GOT3 (cell line): ENCODE measurements at regions not wholly inside any gene's neighbourhood (a gene's known extent, or its start where the extent isn't known, plus 50 kb on each side); places are given as distances from the start of the nearest gene placed in this dataset.
"Not testable (repeated sequence)": the region's sequence is repeated elsewhere in the genome, so short reads cannot be mapped to it uniquely, and the experiment has no call there.

Source experiments
- DNase-seq: peaks from one replicate; lab custom pipeline; 2025; ENCODE audit warnings: mixed read lengths; lab: John Stamatoyannopoulos, UW

- no peak for DNase-seq
These were observed 472.9 kb upstream of the FSIP2 start for GRCh38 chr2:185265747-185266146.

- DNase-seq: no peak
These were observed 470.0 kb upstream of the FSIP2 start for GRCh38 chr2:185268651-185269050.

GRCh38 chr2:185274718-185275484 is 463.7 kb upstream of the FSIP2 start:
- DNase-seq: no peak

- not testable (repeated sequence) for DNase-seq
These were observed 462.6 kb upstream of the FSIP2 start for GRCh38 chr2:185275979-185276378.

- no peak for DNase-seq
These were observed 459.8 kb upstream of the FSIP2 start for GRCh38 chr2:185278761-185279160.

- no peak for DNase-seq
These were observed 458.6 kb upstream of the FSIP2 start for GRCh38 chr2:185279999-185280398.

- DNase-seq: no peak
These were observed 453.9 kb upstream of the FSIP2 start for GRCh38 chr2:185284696-185285095.

- not testable (repeated sequence) for DNase-seq
These were observed 448.6 kb upstream of the FSIP2 start for GRCh38 chr2:185290012-185290411.

- no peak for DNase-seq
These were observed 447.5 kb upstream of the FSIP2 start for GRCh38 chr2:185291035-185291647.

GRCh38 chr2:185299867-185300266 is 438.7 kb upstream of the FSIP2 start:
- DNase-seq: no peak

- no peak for DNase-seq
These were observed 432.5 kb upstream of the FSIP2 start for GRCh38 chr2:185306119-185306518.

GRCh38 chr2:185316383-185316782 is 422.2 kb upstream of the FSIP2 start:
- DNase-seq: no peak

- no peak for DNase-seq
These were observed 420.3 kb upstream of the FSIP2 start for GRCh38 chr2:185318271-185318724.

GRCh38 chr2:185335879-185336278 is 402.7 kb upstream of the FSIP2 start:
- DNase-seq: no peak

GRCh38 chr2:185337033-185337432 is 401.6 kb upstream of the FSIP2 start:
- no peak for DNase-seq

- DNase-seq: no peak
These were observed 400.5 kb upstream of the FSIP2 start for GRCh38 chr2:185338104-185338503.

- DNase-seq: no peak
These were observed 391.2 kb upstream of the FSIP2 start for GRCh38 chr2:185347445-185347844.

GRCh38 chr2:185360776-185361175 is 377.8 kb upstream of the FSIP2 start:
- no peak for DNase-seq

- DNase-seq: no peak
These were observed 366.4 kb upstream of the FSIP2 start for GRCh38 chr2:185372188-185372587.

- no peak for DNase-seq
These were observed 365.4 kb upstream of the FSIP2 start for GRCh38 chr2:185373229-185373628.

- DNase-seq: no peak
These were observed 363.7 kb upstream of the FSIP2 start for GRCh38 chr2:185374878-185375277.

- DNase-seq: no peak
These were observed 362.9 kb upstream of the FSIP2 start for GRCh38 chr2:185375731-185376130.

GRCh38 chr2:185381631-185382030 is 357.0 kb upstream of the FSIP2 start:
- no peak for DNase-seq
